GM23338 (cell line): ENCODE measurements at regions not wholly inside any gene's neighbourhood (a gene's known extent, or its start where the extent isn't known, plus 50 kb on each side); places are given as distances from the start of the nearest gene placed in this dataset.

ENCODE experiments used
- ATAC-seq: fragments of 200-7000 bp; cut with Tn5 transposase; 3 replicates; pipeline ENCODE4 v1.9.1; 2020
- DNase-seq: peaks from one replicate; pipeline ENCODE4 v3.0.0-alpha.2; 2015; ENCODE audit warnings: low spot score
- H2AFZ ChIP-seq: fragments of 200-600 bp; sonication (generic); 2 replicates; pipeline ENCODE4 v1.8.0; 2016; ENCODE audit warnings: antibody characterized with exemption, mild to moderate bottlenecking, moderate library complexity
- H3F3A ChIP-seq: fragments of 200-600 bp; sonication (generic); replicated peaks from 2 replicates; pipeline ENCODE4 v1.8.0; 2017; ENCODE audit warnings: antibody characterized with exemption, mixed run types, low read depth
- H3K27ac ChIP-seq: fragments of 200-600 bp; sonication (generic); 2 replicates; pipeline ENCODE4 v1.6.1; 2016; ENCODE audit warnings: low read depth
- H3K27me3 ChIP-seq: fragments of 200-600 bp; sonication (generic); 2 replicates; pipeline ENCODE4 v1.8.0; 2016; ENCODE audit warnings: mild to moderate bottlenecking, mixed run types, moderate library complexity; ENCODE audit not compliant: insufficient read depth
- H3K36me3 ChIP-seq: fragments of 200-600 bp; sonication (generic); 2 replicates; pipeline ENCODE4 v1.8.0; 2016; ENCODE audit warnings: mild to moderate bottlenecking; ENCODE audit not compliant: insufficient read depth
- H3K4me1 ChIP-seq: fragments of 200-600 bp; sonication (generic); 2 replicates; pipeline ENCODE4 v1.8.0; 2016; ENCODE audit warnings: mild to moderate bottlenecking, moderate library complexity; ENCODE audit not compliant: insufficient read depth
- H3K4me2 ChIP-seq: fragments of 200-600 bp; sonication (generic); 2 replicates; pipeline ENCODE4 v1.7.1; 2017; ENCODE audit warnings: mixed run types
- H3K4me3 ChIP-seq: fragments of 200-600 bp; sonication (generic); 2 replicates; pipeline ENCODE4 v1.6.1; 2016; ENCODE audit warnings: mixed run types
- H3K79me2 ChIP-seq: fragments of 200-600 bp; sonication (generic); replicated peaks from 2 replicates; pipeline ENCODE4 v1.8.0; 2017; ENCODE audit warnings: mild to moderate bottlenecking; ENCODE audit not compliant: insufficient read depth
- H3K9me2 ChIP-seq: fragments of 200-600 bp; sonication (generic); 2 replicates; pipeline ENCODE4 v1.8.0; 2017; ENCODE audit not compliant: insufficient read depth
- H4K20me1 ChIP-seq: fragments of 200-600 bp; sonication (generic); replicated peaks from 2 replicates; pipeline ENCODE4 v1.8.0; 2017; ENCODE audit warnings: mild to moderate bottlenecking; ENCODE audit not compliant: insufficient read depth
- H3K27ac Mint-ChIP-seq: 2 replicates; pipeline ENCODE4 v1.8.0; 2020; ENCODE audit warnings: inconsistent platforms, mild to moderate bottlenecking, moderate library complexity, mixed read lengths
- H3K27me3 Mint-ChIP-seq: 3 replicates; pipeline ENCODE4 v1.8.0; 2022; ENCODE audit warnings: low read depth, mild to moderate bottlenecking, moderate library complexity, mixed read lengths, inconsistent platforms; ENCODE audit not compliant: insufficient read depth, poor library complexity
- H3K36me3 Mint-ChIP-seq: 3 replicates; pipeline ENCODE4 v1.8.0; 2021; ENCODE audit warnings: low read depth, mild to moderate bottlenecking, inconsistent platforms, moderate library complexity, mixed read lengths
- H3K4me1 Mint-ChIP-seq: 3 replicates; pipeline ENCODE4 v1.8.0; 2020; ENCODE audit warnings: mild to moderate bottlenecking, inconsistent platforms, mixed read lengths
- H3K4me3 Mint-ChIP-seq: 3 replicates; pipeline ENCODE4 v1.8.0; 2021; ENCODE audit warnings: moderate library complexity, mild to moderate bottlenecking, inconsistent platforms, mixed read lengths
- H3K9me3 Mint-ChIP-seq: 3 replicates; pipeline ENCODE4 v1.8.0; 2020; ENCODE audit warnings: moderate library complexity, mild to moderate bottlenecking, inconsistent platforms, mixed read lengths
- CREB1 ChIP-seq: fragments of 250-450 bp; sonication (Bioruptor Pico); IDR thresholded peaks from 2 replicates; pipeline ENCODE4 v1.5.0; 2020; ENCODE audit warnings: low read depth, mild to moderate bottlenecking, moderate library complexity
- CTCF ChIP-seq, 2 experiments: fragments of 200-600 bp in 1 of 2; sonication (generic) in 1 of 2; conservative IDR thresholded peaks; 2 replicates each; pipeline versions ENCODE4 v1.5.1 to v1.6.1; 2016 to 2017; ENCODE audit warnings: antibody characterized with exemption in 2 of 2, low read depth in 2 of 2, mild to moderate bottlenecking in 2 of 2, moderate library complexity in 1 of 2
- EZH2 ChIP-seq: fragments of 200-600 bp; sonication (generic); IDR thresholded peaks from one replicate; pipeline ENCODE4 v1.8.0; 2017; ENCODE audit warnings: antibody characterized with exemption, mild to moderate bottlenecking, low read depth; ENCODE audit not compliant: unreplicated experiment
- EZH2phosphoT487 ChIP-seq: fragments of 200-600 bp; sonication (generic); IDR thresholded peaks from one replicate; pipeline ENCODE4 v1.8.1; 2018; ENCODE audit warnings: antibody characterized with exemption; ENCODE audit not compliant: unreplicated experiment
- JUNB ChIP-seq: IDR thresholded peaks from one replicate; pipeline ENCODE4 v1.6.1; 2016; ENCODE audit warnings: antibody characterized with exemption; ENCODE audit not compliant: unreplicated experiment
- NANOG ChIP-seq: IDR thresholded peaks from 2 replicates; pipeline ENCODE4 v1.6.1; 2016; ENCODE audit warnings: antibody characterized with exemption, borderline replicate concordance
- POLR2AphosphoS5 ChIP-seq: IDR thresholded peaks from 2 replicates; pipeline ENCODE4 v1.6.1; 2016; ENCODE audit warnings: antibody characterized with exemption, low read depth
- REST ChIP-seq: IDR thresholded peaks from one replicate; pipeline ENCODE4 v1.6.1; 2018; ENCODE audit warnings: antibody characterized with exemption; ENCODE audit not compliant: unreplicated experiment
- STAT1 ChIP-seq: IDR thresholded peaks from one replicate; pipeline ENCODE4 v1.6.1; 2016; ENCODE audit warnings: antibody characterized with exemption; ENCODE audit not compliant: unreplicated experiment
- ZNF114 ChIP-seq: fragments of 250-450 bp; sonication (Bioruptor Pico); IDR thresholded peaks from 2 replicates; pipeline ENCODE4 v1.5.0; 2020; ENCODE audit warnings: mild to moderate bottlenecking, moderate library complexity
- ZNF331 ChIP-seq: fragments of 250-450 bp; sonication (Bioruptor Pico); IDR thresholded peaks from 2 replicates; pipeline ENCODE4 v1.5.0; 2020; ENCODE audit warnings: low read depth, mild to moderate bottlenecking, moderate library complexity
- TF ChIP-seq, protein P1 (sequence below): fragments of 250-450 bp; sonication (Bioruptor Pico); IDR thresholded peaks from 2 replicates; pipeline ENCODE4 v1.5.0; 2020; ENCODE audit warnings: mild to moderate bottlenecking, moderate library complexity
- TF ChIP-seq, protein P2 (sequence below): IDR thresholded peaks from 2 replicates; pipeline ENCODE4 v1.6.1; 2016; ENCODE audit warnings: antibody characterized with exemption

DNA sequence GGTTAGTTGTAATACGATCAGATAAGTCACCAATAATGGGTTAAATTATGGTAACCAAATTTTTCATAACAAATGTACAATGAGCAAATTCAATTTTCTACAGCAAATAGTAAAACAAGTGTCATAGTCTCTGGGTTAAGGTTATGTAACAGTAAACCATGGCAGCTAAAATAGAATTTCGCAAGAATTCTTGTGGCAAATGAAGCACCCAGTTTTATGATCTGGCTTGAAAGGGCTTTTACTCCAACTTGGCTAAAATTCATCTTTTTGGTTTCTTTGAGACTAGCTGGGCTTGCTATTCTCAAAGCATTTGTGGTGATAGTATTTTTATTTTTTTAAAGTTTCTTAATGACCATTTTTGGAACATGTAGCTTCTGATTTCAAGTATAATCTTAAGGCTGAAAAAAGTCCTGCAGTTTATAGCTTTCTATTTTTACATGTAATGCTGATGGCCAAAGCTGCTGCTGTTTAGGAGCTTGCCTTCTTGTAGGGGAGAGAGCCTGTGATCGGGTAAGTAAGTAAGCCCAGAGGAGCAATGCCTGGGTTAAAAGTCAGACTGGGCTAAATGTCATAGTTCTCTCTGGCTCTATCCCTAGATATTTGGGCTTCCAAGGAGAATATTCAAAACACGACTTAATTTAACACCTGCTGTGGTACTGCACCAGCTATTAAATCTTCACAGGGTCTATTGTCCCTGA is 55.5 kb upstream of the SYPL1 start:
- ATAC-seq (no peak), DNase-seq (no peak)
- Mint-ChIP-seq H3K4me3 (no peak overlapping the region), H3K36me3 (peaks cover 5% of the 10 kb centered on the region; the same call in 1 of the 3 replicates), H3K27me3 (no peaks in the 10 kb centered on the region), H3K4me1 (peaks cover 12% of the 10 kb centered on the region; the same call in 2 of the 3 replicates), H3K27ac (no peak overlapping the region), H3K9me3 (peaks cover 11% of the 10 kb centered on the region)
- no peaks in the 10 kb centered on the region for H3K9me2 ChIP-seq
- no peaks in the 10 kb centered on the region for H3K4me1 ChIP-seq
- H3K36me3 ChIP-seq, result no peaks in the 10 kb centered on the region
- no peak overlapping the region for H2AFZ ChIP-seq
- H3K27me3 ChIP-seq, result no peaks in the 10 kb centered on the region
- no peaks in the 10 kb centered on the region for H4K20me1 ChIP-seq
- no peak overlapping the region for H3K27ac ChIP-seq
- TF ChIP-seq EZH2, result no peak
- no peak for TF ChIP-seq ZNF114 (CRISPR knock-in tag)
- no peak for TF ChIP-seq ZNF331
- TF ChIP-seq, protein P1, sequence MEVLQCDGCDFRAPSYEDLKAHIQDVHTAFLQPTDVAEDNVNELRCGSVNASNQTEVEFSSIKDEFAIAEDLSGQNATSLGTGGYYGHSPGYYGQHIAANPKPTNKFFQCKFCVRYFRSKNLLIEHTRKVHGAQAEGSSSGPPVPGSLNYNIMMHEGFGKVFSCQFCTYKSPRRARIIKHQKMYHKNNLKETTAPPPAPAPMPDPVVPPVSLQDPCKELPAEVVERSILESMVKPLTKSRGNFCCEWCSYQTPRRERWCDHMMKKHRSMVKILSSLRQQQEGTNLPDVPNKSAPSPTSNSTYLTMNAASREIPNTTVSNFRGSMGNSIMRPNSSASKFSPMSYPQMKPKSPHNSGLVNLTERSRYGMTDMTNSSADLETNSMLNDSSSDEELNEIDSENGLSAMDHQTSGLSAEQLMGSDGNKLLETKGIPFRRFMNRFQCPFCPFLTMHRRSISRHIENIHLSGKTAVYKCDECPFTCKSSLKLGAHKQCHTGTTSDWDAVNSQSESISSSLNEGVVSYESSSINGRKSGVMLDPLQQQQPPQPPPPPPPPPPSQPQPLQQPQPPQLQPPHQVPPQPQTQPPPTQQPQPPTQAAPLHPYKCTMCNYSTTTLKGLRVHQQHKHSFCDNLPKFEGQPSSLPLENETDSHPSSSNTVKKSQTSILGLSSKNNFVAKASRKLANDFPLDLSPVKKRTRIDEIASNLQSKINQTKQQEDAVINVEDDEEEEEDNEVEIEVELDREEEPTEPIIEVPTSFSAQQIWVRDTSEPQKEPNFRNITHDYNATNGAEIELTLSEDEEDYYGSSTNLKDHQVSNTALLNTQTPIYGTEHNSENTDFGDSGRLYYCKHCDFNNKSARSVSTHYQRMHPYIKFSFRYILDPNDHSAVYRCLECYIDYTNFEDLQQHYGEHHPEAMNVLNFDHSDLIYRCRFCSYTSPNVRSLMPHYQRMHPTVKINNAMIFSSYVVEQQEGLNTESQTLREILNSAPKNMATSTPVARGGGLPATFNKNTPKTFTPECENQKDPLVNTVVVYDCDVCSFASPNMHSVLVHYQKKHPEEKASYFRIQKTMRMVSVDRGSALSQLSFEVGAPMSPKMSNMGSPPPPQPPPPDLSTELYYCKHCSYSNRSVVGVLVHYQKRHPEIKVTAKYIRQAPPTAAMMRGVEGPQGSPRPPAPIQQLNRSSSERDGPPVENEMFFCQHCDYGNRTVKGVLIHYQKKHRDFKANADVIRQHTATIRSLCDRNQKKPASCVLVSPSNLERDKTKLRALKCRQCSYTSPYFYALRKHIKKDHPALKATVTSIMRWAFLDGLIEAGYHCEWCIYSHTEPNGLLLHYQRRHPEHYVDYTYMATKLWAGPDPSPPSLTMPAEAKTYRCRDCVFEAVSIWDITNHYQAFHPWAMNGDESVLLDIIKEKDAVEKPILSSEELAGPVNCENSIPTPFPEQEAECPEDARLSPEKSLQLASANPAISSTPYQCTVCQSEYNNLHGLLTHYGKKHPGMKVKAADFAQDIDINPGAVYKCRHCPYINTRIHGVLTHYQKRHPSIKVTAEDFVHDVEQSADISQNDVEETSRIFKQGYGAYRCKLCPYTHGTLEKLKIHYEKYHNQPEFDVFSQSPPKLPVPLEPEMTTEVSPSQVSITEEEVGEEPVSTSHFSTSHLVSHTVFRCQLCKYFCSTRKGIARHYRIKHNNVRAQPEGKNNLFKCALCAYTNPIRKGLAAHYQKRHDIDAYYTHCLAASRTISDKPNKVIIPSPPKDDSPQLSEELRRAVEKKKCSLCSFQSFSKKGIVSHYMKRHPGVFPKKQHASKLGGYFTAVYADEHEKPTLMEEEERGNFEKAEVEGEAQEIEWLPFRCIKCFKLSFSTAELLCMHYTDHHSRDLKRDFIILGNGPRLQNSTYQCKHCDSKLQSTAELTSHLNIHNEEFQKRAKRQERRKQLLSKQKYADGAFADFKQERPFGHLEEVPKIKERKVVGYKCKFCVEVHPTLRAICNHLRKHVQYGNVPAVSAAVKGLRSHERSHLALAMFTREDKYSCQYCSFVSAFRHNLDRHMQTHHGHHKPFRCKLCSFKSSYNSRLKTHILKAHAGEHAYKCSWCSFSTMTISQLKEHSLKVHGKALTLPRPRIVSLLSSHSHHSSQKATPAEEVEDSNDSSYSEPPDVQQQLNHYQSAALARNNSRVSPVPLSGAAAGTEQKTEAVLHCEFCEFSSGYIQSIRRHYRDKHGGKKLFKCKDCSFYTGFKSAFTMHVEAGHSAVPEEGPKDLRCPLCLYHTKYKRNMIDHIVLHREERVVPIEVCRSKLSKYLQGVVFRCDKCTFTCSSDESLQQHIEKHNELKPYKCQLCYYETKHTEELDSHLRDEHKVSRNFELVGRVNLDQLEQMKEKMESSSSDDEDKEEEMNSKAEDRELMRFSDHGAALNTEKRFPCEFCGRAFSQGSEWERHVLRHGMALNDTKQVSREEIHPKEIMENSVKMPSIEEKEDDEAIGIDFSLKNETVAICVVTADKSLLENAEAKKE (CRISPR knock-in tag), result no peak
- TF ChIP-seq, protein P2, sequence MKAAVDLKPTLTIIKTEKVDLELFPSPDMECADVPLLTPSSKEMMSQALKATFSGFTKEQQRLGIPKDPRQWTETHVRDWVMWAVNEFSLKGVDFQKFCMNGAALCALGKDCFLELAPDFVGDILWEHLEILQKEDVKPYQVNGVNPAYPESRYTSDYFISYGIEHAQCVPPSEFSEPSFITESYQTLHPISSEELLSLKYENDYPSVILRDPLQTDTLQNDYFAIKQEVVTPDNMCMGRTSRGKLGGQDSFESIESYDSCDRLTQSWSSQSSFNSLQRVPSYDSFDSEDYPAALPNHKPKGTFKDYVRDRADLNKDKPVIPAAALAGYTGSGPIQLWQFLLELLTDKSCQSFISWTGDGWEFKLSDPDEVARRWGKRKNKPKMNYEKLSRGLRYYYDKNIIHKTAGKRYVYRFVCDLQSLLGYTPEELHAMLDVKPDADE, result no peak
- TF ChIP-seq STAT1, result no peak
- TF ChIP-seq EZH2phosphoT487, result no peak
- no peak for TF ChIP-seq NANOG
- TF ChIP-seq CREB1 (CRISPR knock-in tag), result no peak
- TF ChIP-seq JUNB, result no peak
- no peak for TF ChIP-seq CTCF (conservative IDR thresholded peaks at IDR 0.05; ENCODE audit: low read depth in 2 of 2)
- TF ChIP-seq POLR2AphosphoS5, result no peak
- no peak for TF ChIP-seq REST
- H3K4me3 ChIP-seq, result no peak overlapping the region
- no peak overlapping the region for H3K4me2 ChIP-seq
- H3K79me2 ChIP-seq, result no peaks in the 10 kb centered on the region
- no peaks in the 10 kb centered on the region for H3F3A ChIP-seq
